Spleen (tissue), 11 donors: ENCODE measurements at regions not wholly inside any gene's neighbourhood (a gene's known extent, or its start where the extent isn't known, plus 50 kb on each side); places are given as distances from the start of the nearest gene placed in this dataset.

ENCODE experiments used
- DNase-seq: peaks from one replicate; pipeline ENCODE4 v3.0.0-alpha.2; 2020
- H3K27ac ChIP-seq, 8 donors: fragments of 200-600 bp; sonication (generic) in 7 of 8; 1 replicate in 4 of 8; 2 replicates in 4 of 8; pipeline versions ENCODE4 v1.5.0 to v1.8.0; 2016 to 2021; ENCODE audit warnings: inconsistent platforms in 4 of 8, mild to moderate bottlenecking in 4 of 8, moderate library complexity in 1 of 8
- H3K27me3 ChIP-seq, 7 donors: fragments of 200-600 bp; sonication (generic) in 6 of 7; replicated peaks in 1 of 7; 1 replicate in 4 of 7; 2 replicates in 3 of 7; pipeline versions ENCODE4 v1.5.0 to v1.8.0; 2016 to 2021; ENCODE audit warnings: inconsistent platforms in 3 of 7, mild to moderate bottlenecking in 1 of 7
- H3K36me3 ChIP-seq, 6 donors: fragments of 200-600 bp; sonication (generic) in 5 of 6; 1 replicate in 4 of 6; 2 replicates in 2 of 6; pipeline versions ENCODE4 v1.5.0 to v1.8.0; 2016 to 2021; ENCODE audit warnings: inconsistent platforms in 2 of 6
- H3K4me1 ChIP-seq, 6 donors: fragments of 200-600 bp; sonication (generic) in 5 of 6; 1 replicate in 3 of 6; 2 replicates in 3 of 6; pipeline versions ENCODE4 v1.5.0 to v1.8.0; 2016 to 2021; ENCODE audit warnings: inconsistent platforms in 3 of 6
- H3K4me3 ChIP-seq, 8 donors: fragments of 200-600 bp; sonication (generic) in 7 of 8; 1 replicate in 4 of 8; 2 replicates in 4 of 8; pipeline versions ENCODE4 v1.5.0 to v1.8.0; 2016 to 2021; ENCODE audit warnings: inconsistent platforms in 4 of 8, mild to moderate bottlenecking in 4 of 8, moderate library complexity in 2 of 8
- H3K9me3 ChIP-seq, 8 donors: fragments of 200-600 bp; sonication (generic) in 7 of 8; 1 replicate in 4 of 8; 2 replicates in 4 of 8; pipeline versions ENCODE4 v1.5.0 to v1.8.0; 2016 to 2021; ENCODE audit warnings: inconsistent platforms in 4 of 8
- POLR2A ChIP-seq, 3 donors: fragments of 450-650 bp; IDR thresholded peaks; one replicate each; pipeline ENCODE4 v1.5.1; 2017; ENCODE audit warnings: antibody characterized with exemption in 3 of 3, mild to moderate bottlenecking in 1 of 3
- POLR2AphosphoS5 ChIP-seq, 3 donors: sonication (generic); formaldehyde crosslinking; IDR thresholded peaks; one replicate each; pipeline ENCODE4 v1.5.1; 2017; ENCODE audit warnings: antibody characterized with exemption in 3 of 3
- WGBS, 5 donors: extraction: QIAGEN DNeasy Blood & Tissue Kit in 3 of 5; methylation state at CpG; one replicate each; pipeline versions ENCODE4 v1.1.5 to v1.1.7; 2013 to 2018; 5-methylcytosine and 5-hydroxymethylcytosine counted together
- intact Hi-C: fragments of 100-400 bp; cut with DNase I; formaldehyde crosslinking; loops from one replicate; pipeline ENCODE4 v1.15.0; 2023; ENCODE audit warnings: low total_unique reads
- TF ChIP-seq, protein P1 (sequence below), 11 experiments: fragments of 200-600 bp in 7 of 11; fragments of 450-650 bp in 4 of 11; sonication (generic) in 4 of 11; IDR thresholded peaks in 8 of 11; conservative IDR thresholded peaks in 3 of 11; 1 replicate in 7 of 11; 2 replicates in 4 of 11; pipeline versions ENCODE4 v1.4.0 to v1.8.0; 2016 to 2021; ENCODE audit warnings: antibody characterized with exemption in 11 of 11, inconsistent platforms in 4 of 11, mild to moderate bottlenecking in 1 of 11
- donor health status: healthy with polysubstance abuse.
- donor health status: DM: no; HTN: no; CAD: no; lungs with moderate emphysema.
- donor health status: DM: no; HTN: no; CAD: no.
- donor health status: Bipolar disorder and iron deficiency.
- donor health status: healthy.
- donor health status: DM: no; HTN: no; CAD: no.
- donor health status: DM: yes; HTN: yes; CAD: no.

DNA sequence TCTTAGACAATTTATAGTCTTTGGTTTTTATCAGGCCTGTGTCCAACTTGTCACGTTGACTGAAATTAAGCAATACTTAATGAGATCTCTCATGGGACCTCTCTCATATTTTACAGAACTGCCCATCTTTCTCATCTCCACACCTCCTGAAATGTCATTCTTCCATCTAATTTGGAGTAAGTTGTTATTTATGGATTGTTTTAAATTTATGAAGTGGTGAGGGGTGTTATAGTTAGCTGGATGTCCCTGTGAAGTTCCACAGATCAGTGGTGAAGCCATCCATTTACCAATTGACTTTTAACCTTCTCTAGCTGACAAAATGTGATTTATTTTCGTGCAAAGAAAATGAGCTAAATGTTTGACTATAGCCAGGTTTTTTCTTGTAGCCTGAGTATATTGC lies 824.9 kb downstream of the KCNJ2 start:
- Histone ChIP-seq H3K4me3 (no peak overlapping the region), H3K4me1 (no peaks in the 10 kb centered on the region), H3K27me3 (no peaks in the 10 kb centered on the region), H3K27ac (no peak overlapping the region), H3K36me3 (no peaks in the 10 kb centered on the region), H3K9me3 (peaks cover 0 to 40% (median 15%) of the 10 kb centered on the region in 8 donors)
- no peak for DNase-seq
- 68 to 73% (median 70%) methylated on average over 2 of the region's 2 CpGs for WGBS, 5 donors
- intact Hi-C loops = no loop called here
- no peak for TF ChIP-seq POLR2AphosphoS5 (IDR thresholded peaks at IDR 0.05)
- TF ChIP-seq, protein P1, sequence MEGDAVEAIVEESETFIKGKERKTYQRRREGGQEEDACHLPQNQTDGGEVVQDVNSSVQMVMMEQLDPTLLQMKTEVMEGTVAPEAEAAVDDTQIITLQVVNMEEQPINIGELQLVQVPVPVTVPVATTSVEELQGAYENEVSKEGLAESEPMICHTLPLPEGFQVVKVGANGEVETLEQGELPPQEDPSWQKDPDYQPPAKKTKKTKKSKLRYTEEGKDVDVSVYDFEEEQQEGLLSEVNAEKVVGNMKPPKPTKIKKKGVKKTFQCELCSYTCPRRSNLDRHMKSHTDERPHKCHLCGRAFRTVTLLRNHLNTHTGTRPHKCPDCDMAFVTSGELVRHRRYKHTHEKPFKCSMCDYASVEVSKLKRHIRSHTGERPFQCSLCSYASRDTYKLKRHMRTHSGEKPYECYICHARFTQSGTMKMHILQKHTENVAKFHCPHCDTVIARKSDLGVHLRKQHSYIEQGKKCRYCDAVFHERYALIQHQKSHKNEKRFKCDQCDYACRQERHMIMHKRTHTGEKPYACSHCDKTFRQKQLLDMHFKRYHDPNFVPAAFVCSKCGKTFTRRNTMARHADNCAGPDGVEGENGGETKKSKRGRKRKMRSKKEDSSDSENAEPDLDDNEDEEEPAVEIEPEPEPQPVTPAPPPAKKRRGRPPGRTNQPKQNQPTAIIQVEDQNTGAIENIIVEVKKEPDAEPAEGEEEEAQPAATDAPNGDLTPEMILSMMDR (IDR thresholded peaks at IDR 0.05 in 8 of 11, conservative IDR thresholded peaks at IDR 0.05 in 3 of 11) = no peak
- no peak for TF ChIP-seq POLR2A (IDR thresholded peaks at IDR 0.05)

DNA sequence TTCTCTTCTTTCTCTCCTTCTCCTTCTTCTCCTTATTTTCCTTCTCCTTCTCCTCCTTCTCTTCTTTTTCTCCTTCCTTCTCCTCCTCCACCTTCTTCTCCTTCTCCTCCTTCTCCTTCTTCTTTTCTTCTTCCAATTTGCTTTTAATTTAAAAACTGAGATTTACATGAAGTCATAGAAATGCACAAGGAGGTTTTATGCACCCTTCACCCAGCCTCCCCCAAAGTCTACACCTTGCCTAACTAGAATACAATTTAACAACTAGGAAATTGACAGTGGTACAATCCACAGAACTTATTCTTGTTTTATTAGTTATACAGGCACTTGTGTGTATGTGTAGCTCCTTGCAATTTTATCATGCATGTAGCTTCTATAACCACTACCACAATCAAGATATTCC lies 826.7 kb downstream of the KCNJ2 start:
- Histone ChIP-seq H3K4me1 (no peaks in the 10 kb centered on the region), H3K27me3 (no peaks in the 10 kb centered on the region), H3K36me3 (no peaks in the 10 kb centered on the region), H3K4me3 (no peak overlapping the region), H3K27ac (no peak overlapping the region), H3K9me3 (peaks cover 0 to 29% (median 12%) of the 10 kb centered on the region in 8 donors)
- no peak for TF ChIP-seq POLR2AphosphoS5 (IDR thresholded peaks at IDR 0.05)
- TF ChIP-seq POLR2A (IDR thresholded peaks at IDR 0.05) = no peak
- TF ChIP-seq, protein P1 (IDR thresholded peaks at IDR 0.05 in 8 of 11, conservative IDR thresholded peaks at IDR 0.05 in 3 of 11) = no peak
- intact Hi-C loops = no loop called here
- no peak for DNase-seq

DNA sequence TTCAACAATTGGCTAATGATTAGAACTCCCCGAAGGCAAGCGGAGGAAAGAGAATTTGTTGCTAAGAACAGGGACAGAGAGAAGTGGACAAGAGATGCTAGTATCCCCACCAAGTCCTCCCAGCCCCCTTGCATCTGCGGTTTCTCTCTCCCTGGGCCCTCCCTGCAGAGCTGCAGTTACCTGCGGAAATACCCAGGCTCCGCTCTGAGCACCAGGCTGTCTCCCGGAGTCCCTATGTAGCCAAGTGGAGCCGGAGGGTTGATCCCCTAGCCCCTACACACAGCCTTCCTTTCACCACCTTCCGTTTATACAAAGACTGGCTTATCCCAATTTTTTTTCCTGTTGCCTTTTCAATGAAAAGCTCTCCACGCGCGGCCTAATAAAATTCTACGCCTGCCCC lies 834.4 kb downstream of the KCNJ2 start:
- H3K27ac ChIP-seq = no peak overlapping the region
- peaks cover 0 to 6% (median 0%) of the 10 kb centered on the region in 8 donors for H3K9me3 ChIP-seq
- 79 to 86% (median 85%) methylated on average over 12 of the region's 12 CpGs for WGBS, 5 donors
- H3K4me1 ChIP-seq = no peaks in the 10 kb centered on the region
- TF ChIP-seq, protein P1 (IDR thresholded peaks at IDR 0.05 in 8 of 11, conservative IDR thresholded peaks at IDR 0.05 in 3 of 11) = no peak
- TF ChIP-seq POLR2A (IDR thresholded peaks at IDR 0.05) (no peak), POLR2AphosphoS5 (IDR thresholded peaks at IDR 0.05) (no peak)
- H3K36me3 ChIP-seq = no peaks in the 10 kb centered on the region
- H3K27me3 ChIP-seq = no peaks in the 10 kb centered on the region
- no peak overlapping the region for H3K4me3 ChIP-seq
- intact Hi-C loops = no loop called here
- no peak for DNase-seq

DNA sequence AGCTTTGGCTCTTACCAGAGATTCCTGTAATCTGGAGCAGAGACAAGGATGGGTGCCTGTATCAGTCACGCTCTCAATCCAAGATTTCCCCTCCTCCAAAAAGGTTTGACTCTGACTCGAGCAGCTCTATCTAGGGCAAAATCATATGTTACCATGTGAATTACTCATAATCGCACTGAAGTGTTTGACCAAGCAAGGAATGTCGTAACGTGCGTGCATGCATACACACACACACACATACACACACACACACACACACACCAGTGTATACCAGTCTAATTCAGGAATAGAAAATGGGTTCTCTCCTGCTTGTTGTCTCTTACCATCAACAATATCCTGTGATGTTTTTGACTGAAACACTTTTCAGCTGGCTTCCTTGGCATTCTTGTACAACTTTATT lies 835.1 kb downstream of the KCNJ2 start:
- Histone ChIP-seq H3K4me3 (no peak overlapping the region), H3K27me3 (no peaks in the 10 kb centered on the region), H3K36me3 (no peaks in the 10 kb centered on the region), H3K9me3 (peaks cover 0 to 6% (median 0%) of the 10 kb centered on the region in 8 donors), H3K27ac (no peak overlapping the region), H3K4me1 (no peaks in the 10 kb centered on the region)
- intact Hi-C loops = no loop called here
- DNase-seq = no peak
- 86 to 92% (median 87%) methylated on average over 6 of the region's 6 CpGs for WGBS, 5 donors
- TF ChIP-seq, protein P1 (IDR thresholded peaks at IDR 0.05 in 8 of 11, conservative IDR thresholded peaks at IDR 0.05 in 3 of 11) = no peak
- TF ChIP-seq POLR2AphosphoS5 (IDR thresholded peaks at IDR 0.05) = no peak
- TF ChIP-seq POLR2A (IDR thresholded peaks at IDR 0.05) = no peak
